ENCODE measurements at regions not wholly inside any gene's neighbourhood (a gene's known extent, or its start where the extent isn't known, plus 50 kb on each side); places are given as distances from the start of the nearest gene placed in this dataset.

DNA sequence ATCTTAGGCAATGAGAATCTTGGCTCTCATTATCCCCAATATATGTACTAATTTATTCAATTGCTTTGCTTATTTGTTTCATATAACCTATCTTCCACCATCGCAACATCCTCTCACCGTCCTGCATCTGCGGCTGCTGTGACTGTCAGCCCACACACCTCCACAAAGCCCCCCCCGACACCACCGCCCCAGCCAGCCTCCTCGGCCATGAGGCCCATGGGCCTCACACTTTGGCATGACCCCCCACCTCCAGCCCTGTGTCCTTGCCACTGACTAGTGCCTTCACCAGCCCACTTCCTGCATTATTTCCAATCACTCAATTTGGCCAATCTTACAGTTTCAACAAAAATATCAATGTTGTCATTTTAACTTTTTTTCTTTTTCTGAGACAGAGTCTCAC, 60.7 kb upstream of the TOX2 start:
- TF ChIP-seq, protein P1, sequence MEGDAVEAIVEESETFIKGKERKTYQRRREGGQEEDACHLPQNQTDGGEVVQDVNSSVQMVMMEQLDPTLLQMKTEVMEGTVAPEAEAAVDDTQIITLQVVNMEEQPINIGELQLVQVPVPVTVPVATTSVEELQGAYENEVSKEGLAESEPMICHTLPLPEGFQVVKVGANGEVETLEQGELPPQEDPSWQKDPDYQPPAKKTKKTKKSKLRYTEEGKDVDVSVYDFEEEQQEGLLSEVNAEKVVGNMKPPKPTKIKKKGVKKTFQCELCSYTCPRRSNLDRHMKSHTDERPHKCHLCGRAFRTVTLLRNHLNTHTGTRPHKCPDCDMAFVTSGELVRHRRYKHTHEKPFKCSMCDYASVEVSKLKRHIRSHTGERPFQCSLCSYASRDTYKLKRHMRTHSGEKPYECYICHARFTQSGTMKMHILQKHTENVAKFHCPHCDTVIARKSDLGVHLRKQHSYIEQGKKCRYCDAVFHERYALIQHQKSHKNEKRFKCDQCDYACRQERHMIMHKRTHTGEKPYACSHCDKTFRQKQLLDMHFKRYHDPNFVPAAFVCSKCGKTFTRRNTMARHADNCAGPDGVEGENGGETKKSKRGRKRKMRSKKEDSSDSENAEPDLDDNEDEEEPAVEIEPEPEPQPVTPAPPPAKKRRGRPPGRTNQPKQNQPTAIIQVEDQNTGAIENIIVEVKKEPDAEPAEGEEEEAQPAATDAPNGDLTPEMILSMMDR (IDR thresholded peaks at IDR 0.05; ENCODE audit: low read length, missing control alignments), result no peak
- no peak for DNase-seq (ENCODE audit: low read depth)
- no peak overlapping the region for H3K4me3 ChIP-seq (replicated peaks; ENCODE audit: low read depth, low read length)

DNA sequence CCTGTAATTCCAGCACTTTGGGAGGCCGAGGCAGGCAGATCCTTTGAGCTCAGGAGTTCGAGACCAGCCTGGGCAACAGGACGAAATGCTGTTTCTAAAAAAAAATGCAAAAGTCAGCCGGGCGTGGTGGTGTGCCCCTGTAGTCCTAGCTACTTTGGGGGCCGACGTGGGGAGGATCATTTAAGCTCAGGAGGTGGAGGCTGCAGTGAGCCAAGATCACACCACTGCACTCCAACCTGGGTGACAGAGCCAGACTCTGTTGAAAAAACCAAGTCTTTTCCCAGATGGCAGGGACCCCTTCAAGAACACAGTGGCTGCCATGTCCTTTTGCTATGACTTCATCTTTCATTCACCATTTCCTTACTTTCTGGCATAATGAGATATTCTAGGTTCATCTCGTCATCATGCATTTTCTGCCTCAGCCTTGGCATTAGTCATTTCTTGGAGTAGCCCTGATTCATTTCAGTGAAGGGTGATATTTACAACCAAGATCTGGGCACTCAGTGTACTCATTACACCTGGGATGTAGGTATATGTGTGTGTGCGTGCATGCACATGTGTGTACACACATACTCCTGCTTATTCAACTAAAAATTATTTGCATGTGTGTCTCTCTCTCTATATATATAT, 61.4 kb upstream of the TOX2 start:
- DNase-seq (ENCODE audit: low read depth), result peak; percentile 21
- TF ChIP-seq, protein P1 (IDR thresholded peaks at IDR 0.05; ENCODE audit: low read length, missing control alignments), result no peak
- H3K4me3 ChIP-seq (replicated peaks; ENCODE audit: low read depth, low read length), result no peak overlapping the region

DNA sequence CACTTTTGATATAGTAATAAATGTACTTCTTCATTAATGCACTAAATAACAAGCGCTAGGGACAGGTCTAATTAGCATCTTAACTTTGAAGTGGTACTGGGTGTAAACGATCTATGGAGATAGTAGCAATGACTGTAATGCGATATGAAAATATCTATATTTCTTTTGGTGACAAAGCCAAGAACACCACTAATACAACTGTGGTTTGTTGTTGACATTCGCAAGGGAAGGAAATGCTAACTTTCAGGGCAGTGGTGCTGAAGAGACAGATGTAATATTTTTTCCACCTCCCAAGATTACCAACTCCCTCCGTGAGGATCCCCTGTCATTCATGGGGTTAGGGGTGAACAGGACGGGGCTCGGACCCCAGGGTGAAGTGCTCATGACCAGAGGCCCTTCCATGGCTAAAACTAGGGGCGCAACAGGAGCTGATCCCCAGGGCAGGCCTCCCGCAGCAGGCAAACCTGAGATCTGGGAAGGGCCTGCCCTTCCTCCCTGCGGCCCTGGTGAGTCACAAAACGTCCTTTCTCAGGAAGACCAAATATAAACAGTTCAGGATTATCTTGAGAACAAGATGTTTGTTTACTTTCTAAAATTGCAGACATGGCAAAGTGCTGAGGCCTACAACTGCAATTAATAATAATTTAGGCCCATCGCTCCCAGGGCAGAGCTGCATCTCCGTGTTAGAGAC, 65.0 kb upstream of the TOX2 start:
- peak; percentile 64 for DNase-seq (ENCODE audit: low read depth)
- TF ChIP-seq, protein P1 (IDR thresholded peaks at IDR 0.05; ENCODE audit: low read length, missing control alignments), result no peak
- H3K4me3 ChIP-seq (replicated peaks; ENCODE audit: low read depth, low read length), result no peak overlapping the region

DNA sequence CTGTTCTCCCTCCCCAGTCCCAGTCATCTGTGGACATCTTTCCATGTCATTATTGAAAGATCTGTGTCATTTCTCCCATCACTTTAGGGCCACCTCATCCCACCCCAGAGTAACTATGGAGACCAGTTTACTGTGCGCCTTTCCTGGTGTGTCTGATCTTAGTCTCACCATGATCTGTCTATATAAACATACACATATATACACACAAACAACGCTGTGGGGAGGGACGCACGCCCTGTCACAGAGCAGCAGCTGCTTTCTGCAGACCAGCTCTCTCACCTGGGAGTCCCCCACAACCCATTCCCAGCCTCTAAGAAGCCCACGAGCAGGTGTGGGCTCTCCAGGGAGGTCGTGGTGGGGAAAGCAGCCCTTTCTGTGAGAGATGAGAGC, 68.1 kb upstream of the TOX2 start:
- no peak for DNase-seq (ENCODE audit: low read depth)
- no peak overlapping the region for H3K4me3 ChIP-seq (replicated peaks; ENCODE audit: low read depth, low read length)
- TF ChIP-seq, protein P1 (IDR thresholded peaks at IDR 0.05; ENCODE audit: low read length, missing control alignments), result no peak

DNA sequence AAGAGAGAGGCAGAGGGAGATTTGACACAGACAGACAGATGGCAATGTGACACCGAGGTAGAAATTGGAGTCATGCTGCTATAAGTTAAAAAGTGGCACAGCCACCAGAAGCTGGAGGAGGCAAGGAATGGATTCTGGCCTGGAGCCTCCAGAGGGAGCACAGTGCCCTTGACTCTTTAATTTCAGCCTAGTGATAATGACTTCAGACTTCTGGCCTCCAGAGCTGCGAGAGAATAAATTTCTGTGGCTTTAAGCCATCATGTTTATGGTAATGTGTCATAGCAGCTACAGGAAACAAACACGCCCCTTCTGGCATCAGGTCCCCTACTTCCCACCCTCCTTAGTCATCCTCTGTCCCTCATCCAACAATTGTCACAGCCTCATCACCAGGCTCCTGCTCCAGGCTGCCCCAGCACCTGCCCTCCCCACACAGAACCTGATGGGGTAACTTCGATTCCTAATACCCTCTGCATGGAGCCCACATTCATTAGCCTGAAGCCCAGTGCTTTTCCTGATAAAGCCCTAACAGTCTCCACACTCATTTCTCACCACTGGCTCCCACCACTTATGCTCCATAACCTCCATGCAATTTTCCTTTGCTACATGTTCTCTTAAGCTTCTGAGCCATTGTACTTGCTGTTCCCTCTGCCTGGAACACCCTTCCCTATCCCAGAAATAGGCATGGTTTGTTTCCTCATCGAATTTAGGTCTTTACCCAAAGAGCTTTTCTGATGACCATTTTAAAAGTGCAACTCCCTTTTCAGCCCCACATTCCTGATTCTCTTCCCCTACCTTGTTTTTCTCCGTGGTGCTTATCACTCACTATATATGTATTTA, 69.7 kb upstream of the TOX2 start:
- TF ChIP-seq, protein P1 (IDR thresholded peaks at IDR 0.05; ENCODE audit: low read length, missing control alignments), result peak; percentile 50
- peak; percentile 96 for DNase-seq (ENCODE audit: low read depth)
- no peak overlapping the region for H3K4me3 ChIP-seq (replicated peaks; ENCODE audit: low read depth, low read length)

DNA sequence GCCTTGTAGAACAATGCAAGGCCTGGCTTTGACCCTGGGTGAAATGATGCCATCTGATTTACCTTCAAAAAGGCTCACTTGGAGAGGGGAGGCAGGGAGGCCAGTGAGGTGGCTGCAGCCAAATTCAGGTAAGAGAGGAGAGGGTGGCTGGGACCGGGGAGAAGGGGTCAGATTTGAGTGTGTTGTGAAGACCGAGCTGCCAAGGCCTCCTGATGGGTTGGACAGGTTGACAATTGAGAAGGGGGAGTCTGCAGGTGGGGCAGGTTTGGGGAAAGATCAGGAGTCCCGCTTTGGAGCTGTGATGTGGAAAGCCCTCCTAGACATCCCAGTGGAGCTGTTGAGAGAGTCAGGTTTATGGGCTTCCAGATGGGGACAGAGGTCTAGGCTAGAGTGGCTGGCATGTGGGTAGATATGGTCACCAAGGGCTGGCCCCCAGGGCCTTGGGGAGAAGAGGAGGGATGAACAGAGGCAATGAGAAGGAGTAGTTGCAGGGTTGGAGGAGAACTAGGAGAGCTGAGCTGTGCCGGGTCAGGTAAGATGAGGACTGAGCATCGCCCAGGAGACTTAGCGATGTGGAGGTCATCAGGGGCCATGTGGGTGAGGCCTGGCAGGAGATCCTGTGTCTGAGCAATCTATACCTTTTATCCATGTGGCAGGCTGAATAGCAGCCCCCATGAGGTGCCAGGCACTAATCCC, 70.5 kb upstream of the TOX2 start:
- no peak overlapping the region for H3K4me3 ChIP-seq (replicated peaks; ENCODE audit: low read depth, low read length)
- no peak for DNase-seq (ENCODE audit: low read depth)
- TF ChIP-seq, protein P1 (IDR thresholded peaks at IDR 0.05; ENCODE audit: low read length, missing control alignments), result no peak
